HG03571 (cell line): ENCODE measurements at regions not wholly inside any gene's neighbourhood (a gene's known extent, or its start where the extent isn't known, plus 50 kb on each side); places are given as distances from the start of the nearest gene placed in this dataset.
"Not testable (repeated sequence)": the region's sequence is repeated elsewhere in the genome, so short reads cannot be mapped to it uniquely, and the experiment has no call there.

ENCODE experiments used
- ATAC-seq: cut with Tn5 transposase; IDR thresholded peaks from one replicate; pipeline ENCODE4 v1.9.1; 2021; ENCODE audit not compliant: unreplicated experiment

DNA sequence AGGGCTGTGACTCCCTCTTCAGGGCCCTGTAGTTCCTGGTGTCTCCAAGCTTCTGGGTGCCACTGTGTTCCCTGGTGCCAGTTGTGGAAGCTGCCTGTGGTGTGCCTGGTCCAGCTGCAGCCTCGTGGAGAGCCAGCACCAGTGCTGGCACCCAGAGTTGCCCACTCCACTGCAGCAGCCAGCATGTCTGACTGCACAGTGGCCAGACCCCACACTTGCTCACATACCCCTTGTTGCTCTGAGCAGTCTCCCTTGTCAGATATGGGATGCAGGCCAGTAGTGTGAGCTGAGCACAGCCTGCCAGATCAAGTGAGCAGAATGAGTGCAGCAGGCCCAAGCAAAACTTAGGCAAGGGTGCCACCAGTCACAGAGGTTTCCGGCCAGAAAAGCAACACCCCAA, 108.6 kb downstream of the ZMAT1 start:
- no peak for ATAC-seq

DNA sequence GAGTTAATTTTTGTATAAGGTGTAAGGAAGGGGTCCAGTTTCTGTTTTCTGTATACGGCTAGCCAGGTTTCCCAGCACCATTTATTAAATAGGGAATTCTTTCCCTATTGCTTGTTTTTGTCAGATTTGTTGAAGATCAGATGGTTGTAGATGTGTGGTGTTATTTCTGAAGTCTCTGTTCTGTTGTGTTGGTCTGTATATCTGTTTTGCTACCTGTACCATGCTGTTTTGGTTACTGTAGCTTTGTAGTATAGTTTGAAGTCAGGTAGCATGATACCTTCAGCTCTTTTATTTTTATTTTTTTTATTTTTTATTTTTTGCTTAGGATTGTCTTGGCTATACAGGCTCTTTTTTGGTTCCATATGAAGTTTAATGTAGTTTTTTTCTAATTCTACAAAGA, 114.1 kb downstream of the ZMAT1 start:
- ATAC-seq, result not testable (repeated sequence)

DNA sequence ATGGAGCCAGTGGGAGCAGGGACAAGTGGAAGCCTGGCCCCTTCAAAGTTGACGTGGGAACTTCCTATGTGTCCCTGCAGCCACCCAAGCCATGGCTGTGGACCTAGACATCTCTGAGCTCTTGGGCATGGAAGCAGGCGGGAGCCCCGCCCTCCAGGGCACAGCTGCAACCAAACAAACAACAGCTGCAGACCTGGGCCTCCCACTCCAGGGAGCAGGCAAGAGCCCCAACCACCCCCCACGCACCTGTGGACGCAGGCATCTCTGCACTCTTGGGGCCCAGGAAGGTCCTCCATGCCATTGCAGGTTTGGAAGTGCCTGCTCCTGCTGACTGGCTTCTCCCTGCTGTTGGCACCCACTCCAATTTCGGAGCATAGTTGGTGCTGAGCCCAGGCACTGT, 118.6 kb downstream of the ZMAT1 start:
- no peak for ATAC-seq

DNA sequence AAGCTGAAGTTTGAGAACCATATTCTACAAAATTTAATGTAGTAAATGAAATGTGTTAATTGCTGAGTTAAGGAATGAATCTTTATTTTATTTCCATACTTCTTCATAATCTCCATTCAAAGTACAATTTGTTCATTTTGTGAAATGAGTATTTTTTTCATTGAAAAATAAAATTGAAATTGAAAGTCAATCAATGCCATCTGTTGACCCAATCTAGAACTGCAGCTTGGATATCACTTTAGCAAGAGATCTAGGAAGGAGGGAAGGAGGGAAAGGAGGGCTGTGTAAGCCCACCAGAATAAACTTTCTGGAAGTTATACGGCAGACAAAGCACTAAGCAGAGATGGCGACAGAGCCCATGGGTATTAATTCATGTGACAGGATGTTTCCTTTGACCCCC, 128.4 kb downstream of the ZMAT1 start:
- no peak for ATAC-seq

GRCh38 chrX:101799387-101799786, 132.4 kb downstream of the ZMAT1 start:
- ATAC-seq, result peak; percentile 100

- no peak for ATAC-seq
Observed at GRCh38 chrX:101787934-101788333, 128.3 kb upstream of the ARMCX2 start.

DNA sequence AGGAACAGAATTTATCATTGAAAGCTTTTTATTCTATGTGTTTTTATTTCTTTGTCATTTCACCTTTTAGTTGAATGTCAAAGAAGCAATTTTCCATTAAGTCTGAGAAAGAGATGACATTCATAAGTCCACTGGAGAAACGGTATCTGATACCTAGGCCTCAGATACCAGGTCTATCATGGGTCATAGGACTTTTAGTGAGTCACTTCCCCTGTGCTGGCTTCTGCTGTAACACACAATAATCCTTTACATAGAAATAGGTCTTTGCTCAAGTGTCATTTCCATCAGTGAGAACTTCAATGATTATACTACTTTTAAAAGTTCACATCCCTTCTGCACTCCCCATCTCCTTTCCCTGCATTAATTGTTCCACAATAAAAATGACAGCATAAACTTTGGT, 125.5 kb upstream of the ARMCX2 start:
- no peak for ATAC-seq

- not testable (repeated sequence) for ATAC-seq
Observed at GRCh38 chrX:101780421-101780820, 120.8 kb upstream of the ARMCX2 start.

- ATAC-seq, result peak; percentile 98
Observed at GRCh38 chrX:101774340-101774739, 114.7 kb upstream of the ARMCX2 start.

DNA sequence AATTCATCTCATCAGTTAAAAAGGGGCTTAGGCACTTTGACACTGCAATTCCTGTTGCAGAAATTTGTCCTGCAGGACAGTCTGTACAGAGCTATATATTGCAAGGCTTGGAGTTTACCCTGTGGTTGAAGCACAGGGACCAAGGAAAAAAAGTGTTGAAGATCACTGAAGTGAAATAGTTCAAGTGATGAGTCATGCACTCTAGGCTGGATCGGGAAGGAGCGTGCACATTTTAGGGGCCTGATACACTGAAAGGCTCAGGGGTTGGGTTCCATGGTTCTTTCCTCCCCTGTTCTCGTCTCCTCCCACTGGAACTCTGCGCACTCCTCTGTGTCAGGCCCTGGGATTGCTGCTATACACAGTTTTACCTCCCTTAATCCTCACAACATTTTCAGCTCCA, 104.9 kb upstream of the ARMCX2 start:
- no peak for ATAC-seq

GRCh38 chrX:101759000-101759399, 99.3 kb upstream of the ARMCX2 start:
- ATAC-seq, result no peak

GRCh38 chrX:101750744-101751143, 91.1 kb upstream of the ARMCX2 start:
- no peak for ATAC-seq

GRCh38 chrX:101749436-101749835, 89.8 kb upstream of the ARMCX2 start:
- no peak for ATAC-seq

GRCh38 chrX:101745046-101745445, 85.4 kb upstream of the ARMCX2 start:
- no peak for ATAC-seq

GRCh38 chrX:101744085-101744484, 84.4 kb upstream of the ARMCX2 start:
- ATAC-seq, result no peak

GRCh38 chrX:101740642-101741041, 81.0 kb upstream of the ARMCX2 start:
- ATAC-seq, result no peak

GRCh38 chrX:101738867-101739266, 79.2 kb upstream of the ARMCX2 start:
- ATAC-seq, result not testable (repeated sequence)

- ATAC-seq, result not testable (repeated sequence)
Observed at GRCh38 chrX:101738411-101738810, 78.8 kb upstream of the ARMCX2 start.

DNA sequence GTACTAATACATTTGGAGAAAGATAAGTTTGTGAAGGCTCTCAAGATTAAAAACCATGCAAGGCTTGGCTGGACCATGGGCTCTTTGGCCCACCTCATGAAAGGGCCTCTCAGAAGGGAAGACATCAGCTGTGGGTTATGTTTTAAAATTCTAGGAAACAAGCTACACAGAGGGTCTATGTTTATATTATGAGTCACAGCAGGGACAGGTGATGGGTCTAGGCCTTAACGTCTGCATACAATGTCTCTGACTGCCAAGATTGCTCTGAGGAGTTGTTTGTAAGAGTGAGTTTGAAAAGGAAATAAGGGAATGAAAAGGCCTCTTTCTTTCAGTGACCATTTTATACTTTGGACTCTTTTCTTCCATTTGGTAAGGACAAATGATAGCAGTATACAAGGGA, 77.0 kb upstream of the ARMCX2 start:
- no peak for ATAC-seq

- ATAC-seq, result no peak
Observed at GRCh38 chrX:101732870-101733269, 73.2 kb upstream of the ARMCX2 start.

DNA sequence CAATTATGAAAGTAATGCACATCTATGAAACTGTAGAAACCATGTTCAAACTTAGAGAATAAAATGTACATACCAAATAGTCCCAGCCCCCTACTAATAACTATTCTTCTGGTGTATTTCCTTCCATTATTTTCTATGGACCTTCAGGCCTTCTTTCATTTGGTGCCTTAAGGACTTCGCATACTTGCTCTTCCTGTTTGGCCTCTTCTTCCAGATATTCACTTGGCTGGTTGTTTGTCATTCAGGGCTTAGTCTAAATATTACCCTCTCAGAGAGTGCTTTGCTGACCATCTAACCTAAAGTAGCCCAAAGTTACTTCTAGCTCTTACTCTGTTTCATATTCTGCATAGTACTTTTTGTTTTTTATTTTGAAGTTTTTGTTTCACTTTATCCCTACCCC, 70.3 kb upstream of the ARMCX2 start:
- ATAC-seq, result no peak
